ENCODE measurements at regions not wholly inside any gene's neighbourhood (a gene's known extent, or its start where the extent isn't known, plus 50 kb on each side); places are given as distances from the start of the nearest gene placed in this dataset.
A peak's percentile ranks its signal among the peaks of the same experiment; 100 is the strongest.

DNA sequence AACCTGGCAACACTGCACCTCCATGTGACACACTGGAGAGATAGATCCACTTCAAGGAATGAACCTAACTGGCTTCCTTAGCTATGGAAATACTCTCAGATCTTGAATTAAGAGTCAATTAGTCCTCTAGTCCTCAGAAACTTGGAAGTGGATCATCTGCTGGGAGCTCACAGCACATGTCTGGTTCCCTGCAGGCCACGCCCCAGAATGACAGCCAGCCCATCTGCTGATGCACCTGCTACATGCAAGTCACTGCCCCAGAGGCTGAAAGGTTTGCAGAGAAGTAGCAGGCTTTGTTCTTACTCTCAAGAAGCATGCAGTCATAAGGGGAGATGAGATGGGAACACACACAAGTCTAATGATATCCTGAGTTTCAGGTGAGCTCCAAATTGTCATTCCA, 275.9 kb downstream of the SKAP2 start:
- Histone ChIP-seq H3K36me3 (ENCODE audit: control insufficient read depth in 5 of 5, insufficient read depth in 5 of 5, low read length in 5 of 5) (no peaks in the 10 kb centered on the region), H3K9ac (ENCODE audit: low read length in 5 of 5) (no peak overlapping the region), H3K27ac (ENCODE audit: low read depth, low read length) (no peak overlapping the region), H3K4me3 (ENCODE audit: low read depth in 1 of 5, low read length in 5 of 5) (no peak overlapping the region), H3K27me3 (ENCODE audit: control insufficient read depth in 5 of 5, insufficient read depth in 4 of 5, low read length in 5 of 5) (no peaks in the 10 kb centered on the region), H3K4me1 (ENCODE audit: control insufficient read depth in 5 of 5, insufficient read depth in 5 of 5, low read length in 5 of 5) (peaks cover 0 to 16% (median 4%) of the 10 kb centered on the region in 5 donors), H3K9me3 (ENCODE audit: control insufficient read depth in 5 of 5, low read length in 5 of 5) (no peaks in the 10 kb centered on the region)

DNA sequence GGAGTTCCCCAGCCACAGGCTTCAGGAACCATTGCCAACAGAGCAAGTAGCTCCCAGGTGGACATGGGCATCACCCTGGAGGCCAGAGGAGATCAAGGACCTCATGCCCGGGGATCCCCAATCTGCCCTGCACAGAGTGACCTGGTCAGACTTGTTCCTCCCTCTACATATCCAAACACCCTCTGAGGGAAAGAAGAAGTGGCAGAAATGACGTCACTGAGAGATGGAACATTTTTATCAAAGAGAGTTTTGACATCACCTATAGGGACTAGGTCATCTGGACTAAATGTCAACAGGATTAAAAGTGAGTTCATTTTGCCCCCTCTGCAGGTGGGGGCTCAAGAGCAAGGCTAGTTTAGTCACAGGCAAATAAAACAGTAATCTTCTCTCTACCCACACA, 273.7 kb downstream of the SKAP2 start:
- no peak overlapping the region for H3K9ac ChIP-seq (ENCODE audit: low read length in 5 of 5)
- H3K27me3 ChIP-seq (ENCODE audit: control insufficient read depth in 5 of 5, insufficient read depth in 4 of 5, low read length in 5 of 5): no peaks in the 10 kb centered on the region
- H3K4me1 ChIP-seq (ENCODE audit: control insufficient read depth in 5 of 5, insufficient read depth in 5 of 5, low read length in 5 of 5): peaks cover 0 to 21% (median 11%) of the 10 kb centered on the region in 5 donors
- no peaks in the 10 kb centered on the region for H3K36me3 ChIP-seq (ENCODE audit: control insufficient read depth in 5 of 5, insufficient read depth in 5 of 5, low read length in 5 of 5)
- H3K4me3 ChIP-seq (ENCODE audit: low read depth in 1 of 5, low read length in 5 of 5): no peak overlapping the region
- no peak overlapping the region for H3K27ac ChIP-seq (ENCODE audit: low read depth, low read length)
- no peaks in the 10 kb centered on the region for H3K9me3 ChIP-seq (ENCODE audit: control insufficient read depth in 5 of 5, low read length in 5 of 5)

DNA sequence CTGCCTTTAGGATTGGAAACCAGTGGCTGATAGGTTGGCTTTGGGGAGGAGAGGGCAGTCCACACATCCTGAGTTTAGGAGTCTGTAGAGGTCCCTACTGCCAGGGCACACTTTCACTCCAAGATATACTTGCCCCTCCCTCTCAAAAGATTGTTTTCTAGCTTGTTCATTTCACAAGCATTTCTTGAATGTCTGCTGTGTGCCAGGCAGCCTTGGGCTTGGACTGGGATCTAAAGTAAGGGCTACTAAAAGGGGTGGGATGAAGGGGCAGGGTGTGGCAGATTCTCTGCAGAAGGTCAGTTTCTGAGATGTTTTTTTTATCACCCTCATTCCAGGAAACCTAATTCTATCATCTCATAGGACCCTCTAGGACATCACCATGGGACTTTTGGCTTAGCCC, 272.4 kb downstream of the SKAP2 start:
- H3K9ac ChIP-seq (ENCODE audit: low read length in 5 of 5): no peak overlapping the region

DNA sequence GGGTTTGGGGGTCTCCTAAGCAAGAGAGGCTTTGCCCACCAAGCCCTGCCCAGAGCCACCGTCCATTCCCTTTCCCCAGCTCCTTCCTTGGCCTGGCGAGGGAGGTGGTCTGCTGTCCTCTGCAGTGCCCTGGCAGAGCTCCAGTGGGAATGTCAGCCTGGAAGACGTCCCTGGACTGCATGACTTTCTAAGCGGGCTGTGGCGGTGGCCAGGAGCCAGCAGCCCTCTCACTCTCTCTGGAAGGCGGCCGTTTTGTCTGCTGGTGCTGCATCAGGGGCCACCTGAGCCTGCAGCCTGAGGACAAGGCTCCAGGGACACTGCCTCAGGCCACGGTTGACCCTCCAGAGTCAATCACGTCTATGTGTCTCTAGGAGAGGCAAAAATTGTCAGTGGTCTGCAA, 271.0 kb downstream of the SKAP2 start:
- peak overlapping the region in 1 of 5 donors; percentile 18 for H3K4me3 ChIP-seq (ENCODE audit: low read depth in 1 of 5, low read length in 5 of 5)
- H3K27me3 ChIP-seq (ENCODE audit: control insufficient read depth in 5 of 5, insufficient read depth in 4 of 5, low read length in 5 of 5): no peaks in the 10 kb centered on the region
- H3K4me1 ChIP-seq (ENCODE audit: control insufficient read depth in 5 of 5, insufficient read depth in 5 of 5, low read length in 5 of 5): peaks cover 0 to 21% (median 11%) of the 10 kb centered on the region in 5 donors
- H3K9ac ChIP-seq (ENCODE audit: low read length in 5 of 5): no peak overlapping the region
- H3K27ac ChIP-seq (ENCODE audit: low read depth, low read length): no peak overlapping the region
- peaks cover 0 to 2% (median 0%) of the 10 kb centered on the region in 5 donors for H3K36me3 ChIP-seq (ENCODE audit: control insufficient read depth in 5 of 5, insufficient read depth in 5 of 5, low read length in 5 of 5)
- H3K9me3 ChIP-seq (ENCODE audit: control insufficient read depth in 5 of 5, low read length in 5 of 5): no peaks in the 10 kb centered on the region

More for the DNA sequence above, 272.4 kb downstream of the SKAP2 start:
- Histone ChIP-seq H3K36me3 (ENCODE audit: control insufficient read depth in 5 of 5, insufficient read depth in 5 of 5, low read length in 5 of 5) (peaks cover 0 to 2% (median 0%) of the 10 kb centered on the region in 5 donors), H3K9me3 (ENCODE audit: control insufficient read depth in 5 of 5, low read length in 5 of 5) (no peaks in the 10 kb centered on the region), H3K27ac (ENCODE audit: low read depth, low read length) (no peak overlapping the region), H3K4me1 (ENCODE audit: control insufficient read depth in 5 of 5, insufficient read depth in 5 of 5, low read length in 5 of 5) (peaks cover 0 to 21% (median 11%) of the 10 kb centered on the region in 5 donors), H3K27me3 (ENCODE audit: control insufficient read depth in 5 of 5, insufficient read depth in 4 of 5, low read length in 5 of 5) (no peaks in the 10 kb centered on the region), H3K4me3 (ENCODE audit: low read depth in 1 of 5, low read length in 5 of 5) (no peak overlapping the region)

DNA sequence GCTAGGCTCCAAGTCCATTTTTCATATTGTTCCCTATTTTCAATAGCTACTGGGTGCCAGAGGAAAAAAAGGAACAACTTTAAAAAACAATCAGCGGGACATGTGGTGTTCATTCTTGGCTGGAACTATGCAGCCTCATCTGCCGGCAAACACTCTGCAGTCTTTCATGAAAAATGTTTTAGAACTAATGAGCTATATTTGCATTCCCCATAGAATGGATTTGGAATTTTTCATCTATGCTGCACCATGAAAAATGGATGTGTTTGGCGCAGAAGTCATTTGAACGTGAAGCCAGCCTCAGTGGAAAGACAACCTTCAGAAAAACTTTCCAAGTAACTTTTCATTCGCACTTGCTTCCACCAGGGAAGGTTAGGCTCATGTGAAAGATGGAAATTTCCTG, 270.5 kb downstream of the SKAP2 start:
- Histone ChIP-seq H3K4me1 (ENCODE audit: control insufficient read depth in 5 of 5, insufficient read depth in 5 of 5, low read length in 5 of 5) (peaks cover 0 to 21% (median 11%) of the 10 kb centered on the region in 5 donors), H3K27ac (ENCODE audit: low read depth, low read length) (no peak overlapping the region), H3K27me3 (ENCODE audit: control insufficient read depth in 5 of 5, insufficient read depth in 4 of 5, low read length in 5 of 5) (no peaks in the 10 kb centered on the region), H3K9me3 (ENCODE audit: control insufficient read depth in 5 of 5, low read length in 5 of 5) (no peaks in the 10 kb centered on the region), H3K36me3 (ENCODE audit: control insufficient read depth in 5 of 5, insufficient read depth in 5 of 5, low read length in 5 of 5) (peaks cover 0 to 2% (median 0%) of the 10 kb centered on the region in 5 donors), H3K9ac (ENCODE audit: low read length in 5 of 5) (no peak overlapping the region), H3K4me3 (ENCODE audit: low read depth in 1 of 5, low read length in 5 of 5) (peak overlapping the region in 1 of 5 donors; percentile 18)

DNA sequence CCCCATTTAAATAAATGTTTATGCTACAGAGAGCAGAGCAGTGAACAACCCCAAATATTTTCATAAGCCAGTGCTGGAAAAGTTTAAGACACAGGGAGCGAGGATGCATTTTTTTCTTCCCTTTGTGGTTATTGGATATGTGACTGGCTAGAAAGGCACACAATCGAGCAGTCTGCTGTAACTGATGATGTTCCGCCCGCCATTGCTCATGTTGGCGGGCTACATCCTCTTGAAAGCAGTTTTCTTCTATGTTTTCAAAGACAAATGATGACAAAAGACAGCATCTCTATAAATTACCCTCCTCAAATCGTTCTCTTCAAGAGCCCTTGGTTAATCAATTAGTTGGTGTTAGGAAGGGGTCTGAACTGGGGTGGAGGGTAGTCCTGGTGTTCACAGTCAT, 269.8 kb downstream of the SKAP2 start:
- peaks cover 0 to 2% (median 0%) of the 10 kb centered on the region in 5 donors for H3K36me3 ChIP-seq (ENCODE audit: control insufficient read depth in 5 of 5, insufficient read depth in 5 of 5, low read length in 5 of 5)
- peaks cover 0 to 21% (median 11%) of the 10 kb centered on the region in 5 donors for H3K4me1 ChIP-seq (ENCODE audit: control insufficient read depth in 5 of 5, insufficient read depth in 5 of 5, low read length in 5 of 5)
- no peak overlapping the region for H3K27ac ChIP-seq (ENCODE audit: low read depth, low read length)
- H3K27me3 ChIP-seq (ENCODE audit: control insufficient read depth in 5 of 5, insufficient read depth in 4 of 5, low read length in 5 of 5): no peaks in the 10 kb centered on the region
- no peak overlapping the region for H3K4me3 ChIP-seq (ENCODE audit: low read depth in 1 of 5, low read length in 5 of 5)
- no peaks in the 10 kb centered on the region for H3K9me3 ChIP-seq (ENCODE audit: control insufficient read depth in 5 of 5, low read length in 5 of 5)
- H3K9ac ChIP-seq (ENCODE audit: low read length in 5 of 5): no peak overlapping the region

DNA sequence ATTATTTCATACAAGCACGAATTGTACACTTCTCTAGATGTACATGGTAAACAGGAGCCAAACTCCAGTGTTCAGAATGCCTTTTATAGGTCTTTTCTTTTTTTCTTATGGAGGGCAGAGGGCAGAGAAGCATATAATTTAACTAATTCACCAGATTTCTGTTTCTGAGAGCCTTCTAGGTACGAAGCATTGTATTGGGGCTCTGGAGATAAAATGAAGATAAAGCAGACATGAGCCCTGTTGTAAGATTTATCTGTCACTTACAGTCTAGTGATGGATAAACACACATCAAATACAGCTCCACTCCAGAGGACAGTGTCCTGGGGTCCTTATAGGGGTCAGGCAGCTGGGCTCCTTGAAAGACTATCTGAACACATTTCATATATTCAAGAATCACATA, 265.5 kb downstream of the SKAP2 start:
- H3K27me3 ChIP-seq (ENCODE audit: control insufficient read depth in 5 of 5, insufficient read depth in 4 of 5, low read length in 5 of 5): no peaks in the 10 kb centered on the region
- no peak overlapping the region for H3K4me3 ChIP-seq (ENCODE audit: low read depth in 1 of 5, low read length in 5 of 5)
- H3K4me1 ChIP-seq (ENCODE audit: control insufficient read depth in 5 of 5, insufficient read depth in 5 of 5, low read length in 5 of 5): peaks cover 0 to 3% (median 2%) of the 10 kb centered on the region in 5 donors
- H3K9me3 ChIP-seq (ENCODE audit: control insufficient read depth in 5 of 5, low read length in 5 of 5): no peaks in the 10 kb centered on the region
- H3K36me3 ChIP-seq (ENCODE audit: control insufficient read depth in 5 of 5, insufficient read depth in 5 of 5, low read length in 5 of 5): peaks cover 0 to 2% (median 0%) of the 10 kb centered on the region in 5 donors
- no peak overlapping the region for H3K9ac ChIP-seq (ENCODE audit: low read length in 5 of 5)
- H3K27ac ChIP-seq (ENCODE audit: low read depth, low read length): no peak overlapping the region

DNA sequence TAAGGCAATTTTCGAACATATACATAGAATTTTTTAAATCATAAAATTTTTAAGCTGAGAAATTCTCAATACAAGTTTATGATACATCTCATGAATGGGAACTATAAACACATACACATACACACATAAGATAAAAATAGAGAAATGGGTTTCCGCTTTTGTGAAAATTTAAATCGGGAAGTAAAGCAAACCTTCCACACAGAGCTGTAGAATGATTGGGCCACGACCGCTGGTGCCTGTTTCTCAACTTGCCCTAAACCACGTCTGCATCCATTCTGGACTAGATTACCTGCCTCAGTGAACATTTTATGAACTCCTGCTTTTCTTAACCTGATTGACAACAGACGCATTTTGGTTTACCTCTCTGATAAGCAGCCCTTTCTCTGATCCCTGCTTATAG, 264.4 kb downstream of the SKAP2 start:
- no peak overlapping the region for H3K9ac ChIP-seq (ENCODE audit: low read length in 5 of 5)
- H3K4me1 ChIP-seq (ENCODE audit: control insufficient read depth in 5 of 5, insufficient read depth in 5 of 5, low read length in 5 of 5): no peaks in the 10 kb centered on the region
- no peaks in the 10 kb centered on the region for H3K27me3 ChIP-seq (ENCODE audit: control insufficient read depth in 5 of 5, insufficient read depth in 4 of 5, low read length in 5 of 5)
- no peak overlapping the region for H3K4me3 ChIP-seq (ENCODE audit: low read depth in 1 of 5, low read length in 5 of 5)
- no peaks in the 10 kb centered on the region for H3K9me3 ChIP-seq (ENCODE audit: control insufficient read depth in 5 of 5, low read length in 5 of 5)
- no peak overlapping the region for H3K27ac ChIP-seq (ENCODE audit: low read depth, low read length)
- H3K36me3 ChIP-seq (ENCODE audit: control insufficient read depth in 5 of 5, insufficient read depth in 5 of 5, low read length in 5 of 5): peaks cover 0 to 2% (median 0%) of the 10 kb centered on the region in 5 donors

DNA sequence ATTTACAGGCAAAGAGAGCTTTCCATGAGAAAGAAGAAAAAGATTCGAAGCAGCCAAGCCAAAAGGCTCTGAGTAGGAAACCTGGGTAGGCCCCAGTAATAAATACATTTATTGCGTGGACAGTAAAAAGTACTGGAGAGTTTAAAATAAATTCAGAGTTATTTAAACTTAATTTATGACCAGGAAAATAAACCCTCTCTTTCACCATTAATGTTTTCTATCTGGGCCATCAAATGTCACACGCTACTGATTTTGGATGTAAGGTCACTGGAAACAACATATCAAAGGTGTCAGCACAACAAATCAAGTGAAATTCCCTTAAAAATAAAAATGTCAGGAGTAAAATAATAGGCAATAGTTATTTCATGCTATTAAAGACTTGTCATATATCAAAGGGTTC, 264.0 kb downstream of the SKAP2 start:
- H3K9ac ChIP-seq (ENCODE audit: low read length in 5 of 5): no peak overlapping the region
- no peaks in the 10 kb centered on the region for H3K27me3 ChIP-seq (ENCODE audit: control insufficient read depth in 5 of 5, insufficient read depth in 4 of 5, low read length in 5 of 5)

DNA sequence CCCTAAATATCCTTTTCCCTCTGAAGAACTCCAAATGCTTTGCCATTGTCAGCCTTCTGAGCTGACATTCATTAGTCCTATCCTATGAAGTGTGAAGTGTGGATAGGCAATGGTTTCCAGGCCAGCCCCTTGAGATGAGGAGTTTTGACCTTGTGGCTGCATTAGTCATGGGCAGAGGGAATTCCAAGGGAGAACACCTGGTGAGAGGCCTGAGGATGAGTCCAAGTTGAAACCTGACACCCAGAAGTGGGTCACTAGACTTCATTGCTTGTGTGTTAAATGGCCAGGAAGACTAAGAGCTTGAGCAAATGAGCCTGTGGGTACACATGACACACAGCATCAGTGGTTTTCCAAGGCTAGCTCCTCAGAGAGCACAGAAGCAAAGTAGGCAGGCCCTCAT, 260.8 kb downstream of the SKAP2 start:
- H3K27ac ChIP-seq (ENCODE audit: low read depth, low read length): no peak overlapping the region

More for the DNA sequence above, 264.0 kb downstream of the SKAP2 start:
- H3K9me3 ChIP-seq (ENCODE audit: control insufficient read depth in 5 of 5, low read length in 5 of 5): no peaks in the 10 kb centered on the region
- H3K4me3 ChIP-seq (ENCODE audit: low read depth in 1 of 5, low read length in 5 of 5): no peak overlapping the region
- H3K27ac ChIP-seq (ENCODE audit: low read depth, low read length): no peak overlapping the region
- no peaks in the 10 kb centered on the region for H3K4me1 ChIP-seq (ENCODE audit: control insufficient read depth in 5 of 5, insufficient read depth in 5 of 5, low read length in 5 of 5)
- H3K36me3 ChIP-seq (ENCODE audit: control insufficient read depth in 5 of 5, insufficient read depth in 5 of 5, low read length in 5 of 5): peaks cover 0 to 2% (median 0%) of the 10 kb centered on the region in 5 donors

DNA sequence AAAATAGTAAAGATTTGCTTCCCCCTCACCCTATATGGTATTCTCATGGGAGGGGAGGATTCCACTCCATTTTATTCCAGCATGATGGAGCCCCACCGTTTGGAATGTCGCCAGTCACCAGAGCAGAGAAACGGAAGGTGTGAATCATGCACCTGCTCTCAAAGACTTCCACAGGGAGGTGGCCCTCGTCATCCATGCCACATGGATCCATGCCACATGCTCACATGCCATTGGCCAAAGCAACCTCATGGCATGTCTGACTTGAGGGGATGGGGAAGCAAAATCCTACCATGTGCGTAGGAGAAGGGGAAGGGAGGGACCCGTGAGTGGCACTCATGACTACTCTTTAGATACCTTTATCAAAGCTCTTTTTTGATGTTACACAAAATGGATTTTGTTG, 256.0 kb downstream of the SKAP2 start:
- no peaks in the 10 kb centered on the region for H3K27me3 ChIP-seq (ENCODE audit: control insufficient read depth in 5 of 5, insufficient read depth in 4 of 5, low read length in 5 of 5)
- no peak overlapping the region for H3K27ac ChIP-seq (ENCODE audit: low read depth, low read length)
- H3K9me3 ChIP-seq (ENCODE audit: control insufficient read depth in 5 of 5, low read length in 5 of 5): no peaks in the 10 kb centered on the region
- H3K4me1 ChIP-seq (ENCODE audit: control insufficient read depth in 5 of 5, insufficient read depth in 5 of 5, low read length in 5 of 5): no peaks in the 10 kb centered on the region
- H3K36me3 ChIP-seq (ENCODE audit: control insufficient read depth in 5 of 5, insufficient read depth in 5 of 5, low read length in 5 of 5): no peaks in the 10 kb centered on the region
- no peak overlapping the region for H3K4me3 ChIP-seq (ENCODE audit: low read depth in 1 of 5, low read length in 5 of 5)
- H3K9ac ChIP-seq (ENCODE audit: low read length in 5 of 5): no peak overlapping the region

More for the DNA sequence above, 260.8 kb downstream of the SKAP2 start:
- no peak overlapping the region for H3K4me3 ChIP-seq (ENCODE audit: low read depth in 1 of 5, low read length in 5 of 5)
- no peaks in the 10 kb centered on the region for H3K36me3 ChIP-seq (ENCODE audit: control insufficient read depth in 5 of 5, insufficient read depth in 5 of 5, low read length in 5 of 5)
- H3K9me3 ChIP-seq (ENCODE audit: control insufficient read depth in 5 of 5, low read length in 5 of 5): no peaks in the 10 kb centered on the region
- no peaks in the 10 kb centered on the region for H3K27me3 ChIP-seq (ENCODE audit: control insufficient read depth in 5 of 5, insufficient read depth in 4 of 5, low read length in 5 of 5)
- H3K9ac ChIP-seq (ENCODE audit: low read length in 5 of 5): no peak overlapping the region
- no peaks in the 10 kb centered on the region for H3K4me1 ChIP-seq (ENCODE audit: control insufficient read depth in 5 of 5, insufficient read depth in 5 of 5, low read length in 5 of 5)

All from subcutaneous abdominal adipose tissue (tissue), 5 donors.